NCI-H748 (cell line): ENCODE measurements at regions not wholly inside any gene's neighbourhood (a gene's known extent, or its start where the extent isn't known, plus 50 kb on each side); places are given as distances from the start of the nearest gene placed in this dataset.

Source experiments
- DNase-seq: peaks from one replicate; lab custom pipeline; 2025; ENCODE audit not compliant: unreplicated experiment; lab: John Stamatoyannopoulos, UW

DNA sequence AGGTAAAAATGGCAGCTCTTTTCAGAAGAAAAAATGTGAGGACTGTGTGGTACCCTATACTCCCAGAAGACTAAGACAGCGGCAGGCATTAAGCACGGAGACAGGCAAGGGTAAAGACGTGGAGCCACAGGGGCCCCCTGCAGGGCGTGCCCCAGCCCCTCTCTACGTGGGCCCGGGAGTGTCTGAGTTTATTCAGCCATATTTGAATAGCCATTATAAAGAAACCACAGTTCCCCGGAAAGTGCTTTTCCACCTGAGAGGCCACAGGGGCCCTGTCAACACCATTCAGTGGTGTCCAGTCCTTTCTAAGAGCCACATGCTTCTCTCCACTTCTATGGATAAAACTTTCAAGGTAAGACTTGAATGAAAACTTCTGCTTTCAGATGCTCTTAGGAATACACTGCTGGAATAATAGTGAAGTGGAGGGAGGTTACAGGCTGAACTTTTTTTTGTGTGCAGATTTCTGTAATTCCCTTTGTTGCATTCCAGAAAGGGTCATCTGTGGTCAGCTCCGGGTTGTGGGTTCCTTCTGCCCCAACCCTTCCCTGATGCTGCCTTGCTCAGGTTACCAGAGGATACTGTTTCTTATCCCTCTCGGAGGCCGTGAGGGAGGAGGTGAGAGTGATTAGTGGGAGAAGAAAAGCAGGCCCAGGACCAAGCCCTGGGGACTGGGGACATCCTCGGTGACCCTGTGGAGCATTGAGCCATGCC lies 58.4 kb downstream of the SLC25A47 start:
- DNase-seq, result no peak

DNA sequence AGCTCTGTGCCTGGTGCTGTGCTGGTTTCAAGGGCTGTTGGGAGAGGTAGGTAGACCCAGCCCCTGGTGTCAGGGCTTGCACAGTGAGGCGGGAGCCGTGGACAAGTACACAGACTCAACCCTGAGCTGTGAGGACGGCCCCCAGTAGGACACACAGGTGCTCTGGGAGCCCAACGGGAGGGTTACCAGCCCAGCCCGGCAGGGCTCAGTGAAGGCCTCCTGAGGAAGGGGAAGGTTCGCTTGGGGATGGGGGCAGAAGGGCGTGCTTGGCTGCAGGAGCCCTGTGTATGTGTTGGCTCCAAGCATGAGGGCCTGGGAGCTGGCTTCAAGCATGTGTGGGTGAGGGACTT lies 58.9 kb downstream of the SLC25A47 start:
- no peak for DNase-seq

DNA sequence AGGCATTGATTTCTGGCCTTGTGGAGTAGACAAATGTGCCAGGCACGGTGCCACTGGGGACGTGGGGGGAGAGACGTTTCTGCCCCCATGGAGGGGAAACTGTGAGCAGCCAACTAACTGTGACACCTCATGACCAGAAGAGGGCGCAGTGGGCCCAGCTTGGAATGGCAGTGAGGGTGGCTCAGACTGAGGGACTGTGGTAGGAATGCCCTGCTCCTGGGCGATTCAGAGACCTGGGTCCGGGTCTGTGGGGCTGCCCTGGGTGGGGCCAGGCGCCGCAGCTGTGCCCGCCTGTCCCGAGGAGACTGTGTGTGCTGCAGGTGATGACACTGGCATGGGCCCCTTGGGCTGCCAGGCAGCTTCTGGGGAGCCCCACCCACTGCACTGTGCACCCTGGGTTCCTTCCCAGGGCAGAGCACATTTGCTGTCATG lies 60.6 kb downstream of the SLC25A47 start:
- peak; percentile 76 for DNase-seq

DNA sequence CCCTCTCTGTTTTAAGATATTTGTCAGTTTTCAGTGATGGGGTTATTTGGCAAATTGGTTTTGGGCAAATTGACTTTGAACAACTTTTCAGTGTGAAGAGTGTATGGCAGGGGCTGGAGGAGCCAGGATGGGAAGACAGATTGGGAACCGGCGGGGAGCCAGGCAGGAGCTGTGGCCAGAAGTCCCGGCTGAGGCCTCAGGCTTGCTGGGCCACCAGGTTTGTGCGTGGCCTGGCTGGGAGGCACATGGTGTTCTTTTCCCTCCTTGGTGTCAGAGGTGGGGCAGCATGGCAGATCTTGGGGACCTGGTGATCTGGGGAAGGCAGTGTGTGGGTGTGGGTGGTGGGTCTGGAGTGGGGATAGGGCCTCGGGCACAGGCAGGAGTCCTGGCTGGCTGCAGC lies 61.1 kb downstream of the SLC25A47 start:
- DNase-seq, result no peak

DNA sequence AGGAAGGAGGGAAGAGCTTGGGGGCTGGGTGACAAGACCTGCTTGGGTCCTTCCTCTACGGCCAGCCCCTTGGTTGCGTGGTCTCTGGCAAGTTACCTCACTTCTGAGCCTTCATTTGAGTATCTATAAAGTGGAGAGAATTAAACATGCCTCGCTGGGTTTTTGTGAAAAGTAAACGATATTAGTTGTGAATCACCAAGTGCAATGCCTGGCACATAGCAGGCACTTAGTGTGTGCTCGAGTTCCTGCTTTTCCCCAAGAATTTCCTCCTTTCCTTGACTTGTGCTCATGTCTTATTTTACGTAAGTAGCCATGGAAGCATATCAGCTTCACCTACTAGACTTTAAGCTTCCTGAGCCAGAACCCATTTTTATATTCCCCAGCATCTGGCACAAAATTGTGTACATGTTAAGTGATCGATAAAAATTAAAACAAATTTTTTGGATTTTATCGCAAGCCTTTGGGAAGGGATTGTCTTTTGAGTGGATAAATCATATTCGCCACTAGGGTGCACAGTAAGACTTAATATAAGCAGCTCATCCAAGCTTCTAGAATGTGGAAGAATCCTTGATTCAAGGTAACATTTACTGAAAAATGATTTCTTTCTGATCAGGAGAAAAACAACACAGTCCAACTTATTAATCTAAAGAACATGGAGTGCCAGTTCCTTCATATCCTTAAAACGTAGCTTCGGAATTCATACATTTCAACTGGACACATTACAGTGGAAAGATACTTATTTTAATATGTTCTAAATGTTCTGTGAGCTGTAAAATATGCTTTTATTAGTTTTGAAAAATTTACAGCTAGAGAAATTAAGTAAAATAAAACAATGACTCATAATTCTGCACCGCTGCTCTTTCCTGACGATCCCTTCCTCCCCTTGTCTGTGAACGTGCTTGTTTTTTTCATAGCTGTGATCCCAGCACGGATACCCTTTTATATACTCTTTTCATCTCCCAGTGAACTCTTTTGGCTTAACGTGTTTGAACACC lies 62.0 kb downstream of the SLC25A47 start:
- peak; percentile 62 for DNase-seq

DNA sequence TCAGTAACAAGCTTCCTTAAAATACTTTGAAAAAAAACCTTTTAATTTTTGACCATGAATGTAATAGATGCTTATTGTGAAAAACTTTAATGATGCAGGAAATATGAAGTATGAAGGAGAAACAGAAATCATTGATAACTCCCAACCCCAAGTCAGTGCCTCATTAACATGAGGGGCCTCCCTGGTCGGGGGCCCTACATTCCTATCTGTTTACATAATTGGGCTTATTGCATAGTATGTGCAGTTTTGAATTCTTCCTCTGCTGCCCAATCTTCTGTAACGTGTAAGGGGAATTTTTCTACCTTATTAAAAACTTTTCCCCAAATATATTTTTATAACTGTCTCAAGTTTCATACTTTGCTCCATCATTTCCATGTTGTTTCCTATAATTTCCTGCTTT lies 63.0 kb downstream of the SLC25A47 start:
- no peak for DNase-seq

DNA sequence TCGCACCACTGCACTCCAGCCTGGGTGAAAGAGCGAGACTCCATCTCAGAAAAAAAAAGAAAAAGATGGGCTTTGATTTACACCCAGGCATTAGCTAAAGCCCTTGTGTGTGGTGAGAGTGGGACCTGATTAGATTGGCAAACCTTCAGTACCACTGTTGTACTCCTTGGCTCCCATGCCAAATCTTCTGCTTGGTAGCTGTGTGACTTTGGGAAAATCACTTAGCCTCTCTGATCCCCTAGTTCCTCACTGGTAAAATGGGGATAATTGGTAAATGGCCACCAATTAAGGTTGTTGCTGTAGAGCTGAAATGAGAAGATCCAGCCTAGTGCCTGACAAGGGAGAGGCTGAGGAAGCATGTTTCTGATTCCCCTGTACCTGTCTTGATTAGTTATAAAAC lies 63.7 kb downstream of the SLC25A47 start:
- no peak for DNase-seq

DNA sequence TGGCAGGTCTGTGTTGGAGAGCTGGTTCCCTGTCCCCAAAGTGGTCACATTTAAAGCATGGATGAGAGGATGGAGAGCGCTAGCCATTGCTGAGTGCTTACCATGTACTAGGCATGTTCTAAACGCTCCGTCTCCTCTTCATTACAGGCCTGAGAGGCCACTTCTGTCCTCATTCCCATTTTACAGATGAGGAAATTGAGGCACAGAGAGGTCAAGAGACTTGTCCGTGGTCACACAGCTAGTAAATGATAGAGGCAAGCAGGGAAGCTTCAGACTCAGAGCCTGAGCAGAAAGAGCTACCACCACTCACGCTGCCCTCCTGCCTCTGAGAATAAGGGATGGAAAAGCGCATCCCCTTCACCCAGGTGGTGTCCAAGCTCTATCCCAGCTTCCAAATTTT lies 64.3 kb downstream of the SLC25A47 start:
- no peak for DNase-seq

DNA sequence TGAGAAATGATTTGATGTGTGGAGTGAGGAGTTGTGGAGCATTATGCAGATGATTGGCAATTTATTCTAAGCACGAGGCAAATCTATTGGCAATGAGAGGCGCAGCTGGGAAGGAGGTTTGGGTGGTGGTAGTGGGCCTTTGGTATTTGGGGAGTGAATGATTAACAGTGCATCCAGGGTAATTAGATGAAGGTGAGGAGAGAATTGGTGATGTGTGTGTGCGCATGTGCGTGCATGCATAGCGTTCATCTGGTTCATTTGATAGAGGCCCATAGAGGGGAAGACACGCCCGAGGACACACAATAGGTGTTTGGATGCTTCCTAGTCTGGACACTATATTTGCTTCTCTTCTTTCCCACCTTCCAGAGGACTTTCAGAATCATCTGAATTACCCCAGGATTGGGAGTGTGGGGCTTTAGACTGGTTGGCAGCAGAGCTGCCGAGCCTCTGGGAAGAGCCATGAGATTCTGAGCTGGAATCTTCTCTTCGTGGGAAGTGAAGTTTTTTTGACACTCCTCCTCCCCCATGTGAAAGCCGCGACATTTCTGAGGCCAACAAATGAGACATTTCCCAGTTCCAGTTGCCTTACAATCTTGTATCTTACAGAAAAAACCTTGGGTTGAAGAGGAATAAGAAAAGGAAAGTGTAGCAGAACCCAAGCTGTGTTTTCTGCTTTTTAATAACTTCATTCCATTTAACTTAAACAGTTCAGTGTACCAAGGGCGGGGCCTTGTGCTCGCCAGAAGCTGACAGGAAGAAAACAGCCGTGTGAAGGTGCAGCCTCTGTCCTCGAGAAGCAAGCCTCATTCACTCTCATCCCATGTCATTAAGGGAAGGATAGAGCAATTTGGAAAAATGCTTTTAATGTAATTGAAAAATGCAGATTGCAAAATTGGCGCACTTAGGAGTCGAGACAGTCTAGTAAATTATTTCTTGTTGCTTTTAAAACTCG lies 65.2 kb downstream of the SLC25A47 start:
- DNase-seq, result peak; percentile 47

DNA sequence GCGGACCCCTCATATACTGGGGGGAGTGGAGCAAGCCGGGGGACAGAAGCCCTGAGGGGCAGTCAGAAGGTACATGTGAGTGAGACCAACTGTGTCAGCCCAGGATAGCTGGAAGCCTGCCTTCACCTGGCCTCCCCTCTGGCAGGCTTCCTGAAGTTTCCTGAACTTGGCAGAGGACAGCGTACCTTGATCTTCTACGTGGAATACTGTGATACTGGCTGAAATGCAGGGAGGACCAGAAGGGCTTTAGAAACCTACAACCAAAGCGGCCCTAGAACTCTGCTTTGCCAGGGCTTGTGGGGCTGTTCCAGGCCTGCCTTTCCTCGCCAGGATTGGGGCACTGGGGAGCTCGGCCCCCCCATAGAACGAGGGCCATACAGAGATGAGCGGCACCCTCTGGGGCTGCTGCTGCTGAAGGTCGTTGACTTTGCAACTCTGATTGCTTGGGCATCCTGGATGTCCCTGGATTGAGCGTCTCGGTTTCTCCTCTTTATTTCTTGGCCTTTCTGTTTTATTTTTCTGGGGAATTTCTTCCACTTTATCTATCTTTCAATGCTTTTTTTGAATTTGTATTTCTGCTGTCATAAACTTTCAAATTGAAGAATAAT lies 66.5 kb downstream of the SLC25A47 start:
- no peak for DNase-seq

DNA sequence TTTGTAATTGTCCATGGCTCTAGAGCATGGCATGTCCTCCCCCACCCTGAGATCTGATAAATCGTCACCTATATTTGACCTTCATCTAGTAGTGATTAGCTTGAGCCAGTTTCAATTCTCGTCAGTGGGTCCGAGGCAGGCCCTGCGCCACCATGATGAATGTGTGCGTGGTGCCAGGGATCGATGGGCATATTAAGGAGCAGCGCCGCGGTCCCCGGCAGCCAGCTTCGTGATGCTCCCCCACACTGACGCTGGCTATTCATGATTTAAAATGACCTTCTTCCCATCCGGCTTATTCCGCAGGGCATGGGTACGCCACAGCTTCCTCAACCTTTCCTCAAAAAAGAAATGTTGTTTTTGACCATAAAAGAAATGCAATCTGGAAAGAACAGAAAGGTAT lies 68.0 kb downstream of the SLC25A47 start:
- no peak for DNase-seq

DNA sequence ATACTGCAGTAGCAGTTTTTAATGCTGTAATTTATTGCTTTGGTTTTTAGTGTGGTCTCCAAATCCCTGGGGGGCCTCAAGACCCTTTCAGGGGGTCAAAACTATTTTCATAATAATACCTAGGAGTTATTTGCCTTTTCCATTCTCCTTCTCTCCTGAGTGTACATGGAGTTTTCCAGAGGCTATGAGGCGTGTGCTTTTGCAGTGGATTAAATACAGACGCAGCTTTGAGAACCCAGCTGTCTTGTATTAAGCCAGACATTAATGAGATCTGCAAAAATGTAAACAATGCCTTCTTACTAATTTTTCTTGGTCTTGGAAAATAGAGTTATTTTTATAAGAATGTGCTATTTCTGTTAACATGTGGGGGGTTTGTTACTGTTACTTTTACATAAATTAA lies 68.6 kb downstream of the SLC25A47 start:
- no peak for DNase-seq

DNA sequence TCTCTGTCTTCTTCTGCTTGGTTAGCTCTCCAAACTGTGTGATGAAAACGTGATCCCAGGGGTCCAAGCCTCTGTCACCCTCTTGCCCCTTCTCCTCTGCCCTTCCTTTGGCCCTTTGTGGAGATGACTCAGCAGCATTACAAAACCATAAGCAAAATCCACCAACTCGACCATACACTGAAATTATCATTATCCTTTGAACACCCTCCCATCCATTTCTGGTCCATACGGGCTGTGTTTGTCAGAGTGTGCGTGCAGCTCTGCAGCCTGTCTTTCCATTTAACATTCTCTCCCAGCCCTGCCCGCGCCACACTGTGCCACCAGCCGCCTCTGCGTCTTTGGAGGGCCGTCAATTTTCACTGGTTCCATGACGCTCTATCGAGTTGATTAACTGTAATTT lies 69.2 kb downstream of the SLC25A47 start:
- no peak for DNase-seq

DNA sequence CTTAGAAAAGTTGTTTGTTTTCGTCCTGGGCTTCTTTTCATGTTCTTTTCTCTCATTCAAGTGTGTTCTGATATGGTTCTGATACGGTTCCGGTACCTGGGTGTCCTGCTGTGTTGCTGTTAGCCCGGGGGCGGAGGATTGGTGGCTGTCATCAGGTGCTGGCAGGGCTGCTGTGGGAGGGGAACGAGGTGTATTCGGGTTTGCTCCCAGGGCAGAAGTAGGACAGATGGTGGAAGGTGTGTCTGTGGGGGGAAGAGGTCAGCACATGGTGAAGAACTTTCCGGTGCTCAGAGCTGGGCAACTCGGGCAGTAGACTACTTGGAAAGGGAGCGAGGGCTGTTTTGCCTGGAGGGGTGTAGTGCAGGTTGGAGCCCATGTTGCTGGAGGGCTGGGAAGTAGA lies 70.2 kb downstream of the SLC25A47 start:
- no peak for DNase-seq

DNA sequence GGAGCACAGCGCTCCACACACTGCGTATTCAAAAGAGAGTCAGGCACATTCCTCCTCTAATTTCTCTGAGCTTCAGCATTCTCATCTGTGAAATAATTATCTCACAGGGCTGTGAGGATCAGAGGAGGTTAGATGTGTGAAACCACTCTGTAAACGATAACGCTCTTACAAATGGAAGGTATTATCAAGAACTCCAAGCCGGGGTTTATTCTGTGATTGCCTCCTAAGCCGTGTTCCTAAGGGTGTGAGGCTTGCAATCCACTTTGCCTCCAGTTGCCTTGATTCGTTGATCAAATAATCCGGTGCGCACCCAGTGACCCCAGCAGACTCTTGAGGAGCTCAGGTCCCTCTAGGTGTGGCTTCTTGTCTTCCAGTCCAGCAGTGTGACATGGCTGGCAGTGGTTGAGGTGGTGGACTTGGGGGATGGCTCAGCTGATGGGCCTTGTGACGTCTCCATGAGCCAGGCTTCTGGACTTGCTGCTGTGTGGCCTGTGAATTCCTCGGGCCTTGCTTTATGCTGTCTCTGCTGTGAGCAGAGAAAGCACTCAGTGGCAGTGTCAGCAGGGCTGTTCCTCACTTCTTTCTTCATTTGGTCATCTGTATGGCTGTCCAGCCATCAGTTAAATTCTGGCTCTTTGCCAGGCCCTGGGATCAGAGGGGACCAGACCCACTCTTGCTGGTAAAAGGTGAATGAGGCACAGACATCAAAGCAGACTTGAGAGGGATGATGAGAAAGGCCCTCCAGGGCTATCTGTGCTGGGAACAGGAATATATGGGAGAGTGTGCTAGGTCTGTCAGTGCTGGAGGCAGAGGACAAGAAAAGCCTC lies 71.0 kb downstream of the SLC25A47 start:
- DNase-seq, result no peak

DNA sequence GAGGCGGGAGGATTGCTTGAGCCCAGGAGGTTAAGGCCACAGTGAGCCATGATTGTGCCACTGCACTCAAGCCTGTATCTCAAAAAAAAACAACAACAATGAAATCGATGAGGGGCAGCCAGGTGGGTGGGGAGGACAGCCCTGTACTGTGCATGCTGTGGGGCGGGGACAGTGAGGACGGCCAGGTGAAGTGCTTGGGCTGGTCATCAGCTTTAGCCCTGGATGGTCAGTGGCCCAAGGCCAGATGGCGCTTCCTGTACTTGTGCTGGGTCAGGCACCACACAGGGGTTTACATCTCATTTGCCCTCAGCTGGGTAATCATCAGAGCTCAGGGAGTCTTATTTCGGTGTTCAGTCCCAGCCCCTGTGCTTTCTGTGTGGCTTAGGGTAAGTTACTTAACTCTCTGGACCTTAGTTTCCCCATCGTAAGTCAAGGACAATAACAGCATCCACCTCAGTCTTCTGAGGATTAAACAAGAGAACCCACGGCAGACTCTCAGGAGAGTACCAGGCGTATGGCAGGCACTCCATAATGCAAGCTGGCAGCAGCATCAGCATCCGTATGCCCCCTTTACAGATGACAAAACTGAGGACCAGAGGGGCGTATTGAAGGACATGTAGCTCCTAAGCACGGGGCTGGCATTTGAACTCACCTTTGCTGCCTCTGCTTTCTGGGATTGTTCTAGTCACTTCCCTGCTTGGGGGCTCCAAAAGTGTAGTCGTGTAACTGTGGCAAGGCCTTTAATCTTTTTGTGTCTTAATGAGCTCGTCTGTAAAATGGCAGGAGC lies 71.9 kb downstream of the SLC25A47 start:
- no peak for DNase-seq

DNA sequence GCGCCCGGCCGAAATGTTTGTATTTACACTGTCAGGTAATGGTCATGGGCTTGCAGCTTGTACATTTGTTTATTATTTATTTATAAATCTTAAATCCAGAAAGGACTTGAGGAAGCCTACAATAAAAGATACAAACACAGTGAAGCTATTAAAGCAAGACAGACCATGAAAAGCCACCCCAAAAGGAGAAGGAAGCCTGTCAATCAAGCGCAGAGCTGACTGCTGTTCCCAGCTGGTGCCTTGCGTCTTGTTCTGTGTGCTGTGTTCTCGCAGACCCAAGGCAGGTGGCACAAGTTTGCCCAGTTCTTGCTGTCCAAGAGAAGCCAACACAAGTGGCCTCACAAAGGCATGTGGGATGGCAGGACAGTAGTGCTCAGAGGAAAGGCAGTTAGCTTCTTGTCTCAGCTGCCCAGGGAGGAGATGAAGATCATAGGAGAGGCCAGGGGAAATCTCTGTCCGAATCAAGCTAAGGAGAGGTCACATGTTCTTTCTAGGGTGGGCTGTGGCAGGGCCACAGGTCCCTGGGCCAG lies 73.2 kb downstream of the SLC25A47 start:
- DNase-seq, result no peak

DNA sequence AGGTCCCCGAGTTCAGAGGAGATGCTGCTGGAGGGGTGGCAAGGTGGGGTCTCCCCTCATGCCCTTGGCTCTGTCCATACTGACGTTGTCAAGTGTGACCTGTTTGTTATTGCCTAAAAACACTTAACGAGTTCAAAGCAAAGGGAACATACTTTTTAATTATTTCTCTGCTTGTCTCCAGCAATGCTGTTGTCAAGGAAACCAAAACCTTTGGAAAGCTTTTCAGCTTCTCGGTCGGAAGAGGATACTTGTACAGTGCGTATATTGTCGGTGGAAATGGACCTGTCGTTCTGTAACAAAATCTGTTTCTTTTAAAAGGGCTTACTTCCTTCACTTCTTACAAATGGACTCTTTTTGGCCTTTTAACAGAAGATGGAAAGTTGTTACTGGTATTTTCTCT lies 73.9 kb downstream of the SLC25A47 start:
- DNase-seq, result no peak

DNA sequence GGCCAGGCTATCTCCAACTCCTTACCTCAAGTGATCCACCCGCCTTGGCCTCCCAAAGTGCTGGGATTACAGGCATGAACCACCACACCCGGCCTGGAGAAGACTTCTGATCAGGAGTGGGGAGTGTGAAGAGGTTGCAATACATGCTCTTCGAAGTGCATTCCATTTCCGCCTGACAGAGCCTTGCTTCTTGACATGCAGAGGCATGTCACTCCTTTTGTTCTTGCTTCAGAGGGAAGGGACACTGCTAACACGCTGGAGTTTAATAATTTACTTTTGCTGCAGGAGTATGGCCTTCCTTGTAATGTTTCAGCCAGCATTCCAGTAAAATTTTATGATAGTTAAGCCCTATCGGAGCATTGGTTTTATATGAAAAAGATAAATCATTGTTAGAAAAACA lies 74.9 kb downstream of the SLC25A47 start:
- DNase-seq, result no peak
